ENCODE measurements at regions not wholly inside any gene's neighbourhood (a gene's known extent, or its start where the extent isn't known, plus 50 kb on each side); places are given as distances from the start of the nearest gene placed in this dataset.

- no peak for DNase-seq (ENCODE audit: low read depth)
Measured at GRCh38 chr2:34099377-34099776, 500.3 kb upstream of the FAM98A start.

- no peak for DNase-seq (ENCODE audit: low read depth)
Measured at GRCh38 chr2:34098256-34098655, 499.2 kb upstream of the FAM98A start.

GRCh38 chr2:34096562-34097171 is 497.6 kb upstream of the FAM98A start:
- peak; percentile 13 for DNase-seq (ENCODE audit: low read depth)

- DNase-seq (ENCODE audit: low read depth), result no peak
Measured at GRCh38 chr2:34093790-34094189, 494.7 kb upstream of the FAM98A start.

GRCh38 chr2:34070196-34070595 is 471.1 kb upstream of the FAM98A start:
- DNase-seq (ENCODE audit: low read depth), result no peak

- no peak for DNase-seq (ENCODE audit: low read depth)
Measured at GRCh38 chr2:34069604-34070003, 470.5 kb upstream of the FAM98A start.

GRCh38 chr2:34050413-34050812 is 451.3 kb upstream of the FAM98A start:
- DNase-seq (ENCODE audit: low read depth), result no peak

GRCh38 chr2:34045101-34045655 is 446.1 kb upstream of the FAM98A start:
- no peak for DNase-seq (ENCODE audit: low read depth)

- DNase-seq (ENCODE audit: low read depth), result no peak
Measured at GRCh38 chr2:34037886-34038285, 438.8 kb upstream of the FAM98A start.

GRCh38 chr2:34037157-34037556 is 438.1 kb upstream of the FAM98A start:
- no peak for DNase-seq (ENCODE audit: low read depth)

GRCh38 chr2:34031097-34031496 is 432.0 kb upstream of the FAM98A start:
- no peak for DNase-seq (ENCODE audit: low read depth)

GRCh38 chr2:34030273-34030672 is 431.2 kb upstream of the FAM98A start:
- DNase-seq (ENCODE audit: low read depth), result no peak

- DNase-seq (ENCODE audit: low read depth), result no peak
Measured at GRCh38 chr2:34029073-34029472, 430.0 kb upstream of the FAM98A start.

GRCh38 chr2:34025196-34025595 is 426.1 kb upstream of the FAM98A start:
- DNase-seq (ENCODE audit: low read depth), result no peak

- DNase-seq (ENCODE audit: low read depth), result no peak
Measured at GRCh38 chr2:34012715-34013302, 413.7 kb upstream of the FAM98A start.

- no peak for DNase-seq (ENCODE audit: low read depth)
Measured at GRCh38 chr2:34011684-34012083, 412.6 kb upstream of the FAM98A start.

- DNase-seq (ENCODE audit: low read depth), result no peak
Measured at GRCh38 chr2:34005901-34006300, 406.8 kb upstream of the FAM98A start.

- DNase-seq (ENCODE audit: low read depth), result no peak
Measured at GRCh38 chr2:34004936-34005335, 405.8 kb upstream of the FAM98A start.

GRCh38 chr2:34003795-34004194 is 404.7 kb upstream of the FAM98A start:
- DNase-seq (ENCODE audit: low read depth), result no peak

- DNase-seq (ENCODE audit: low read depth), result no peak
Measured at GRCh38 chr2:34001557-34001956, 402.5 kb upstream of the FAM98A start.

GRCh38 chr2:33984131-33984530 is 385.0 kb upstream of the FAM98A start:
- no peak for DNase-seq (ENCODE audit: low read depth)

GRCh38 chr2:33978471-33978870 is 379.4 kb upstream of the FAM98A start:
- no peak for DNase-seq (ENCODE audit: low read depth)

- no peak for DNase-seq (ENCODE audit: low read depth)
Measured at GRCh38 chr2:33975498-33975897, 376.4 kb upstream of the FAM98A start.

GRCh38 chr2:33967103-33967502 is 368.0 kb upstream of the FAM98A start:
- DNase-seq (ENCODE audit: low read depth), result no peak

All from GM04504 (cell line).